Activated CD4-positive, CD25-positive, alpha-beta regulatory T cell (primary cell): ENCODE measurements at regions not wholly inside any gene's neighbourhood (a gene's known extent, or its start where the extent isn't known, plus 50 kb on each side); places are given as distances from the start of the nearest gene placed in this dataset.
"Not testable (repeated sequence)": the region's sequence is repeated elsewhere in the genome, so short reads cannot be mapped to it uniquely, and the experiment has no call there.

Experiments
- DNase-seq, 4 experiments: peaks; one replicate each; lab custom pipeline; 2025; lab: John Stamatoyannopoulos, UW

DNA sequence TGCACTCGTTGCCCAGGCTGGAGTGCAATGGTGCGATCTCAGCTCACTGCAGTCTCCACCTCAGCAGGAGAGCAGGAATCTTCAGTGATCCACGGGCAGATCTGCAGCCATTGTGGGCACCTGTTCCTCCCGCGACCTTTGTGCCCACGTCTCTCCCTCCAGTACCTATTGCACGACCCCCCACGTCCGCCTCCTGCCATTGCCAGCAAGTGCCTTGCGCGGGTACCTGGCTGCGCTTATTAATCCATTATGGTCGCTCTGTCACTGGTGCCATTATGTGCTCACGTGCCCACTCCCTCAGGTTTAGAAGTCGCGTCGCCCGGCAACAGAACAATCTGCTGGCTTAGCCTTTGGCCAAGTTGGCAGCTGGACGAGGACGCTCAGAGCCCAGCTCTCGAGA is 146.2 kb upstream of the C1QTNF3 start:
- not testable (repeated sequence) for DNase-seq

DNA sequence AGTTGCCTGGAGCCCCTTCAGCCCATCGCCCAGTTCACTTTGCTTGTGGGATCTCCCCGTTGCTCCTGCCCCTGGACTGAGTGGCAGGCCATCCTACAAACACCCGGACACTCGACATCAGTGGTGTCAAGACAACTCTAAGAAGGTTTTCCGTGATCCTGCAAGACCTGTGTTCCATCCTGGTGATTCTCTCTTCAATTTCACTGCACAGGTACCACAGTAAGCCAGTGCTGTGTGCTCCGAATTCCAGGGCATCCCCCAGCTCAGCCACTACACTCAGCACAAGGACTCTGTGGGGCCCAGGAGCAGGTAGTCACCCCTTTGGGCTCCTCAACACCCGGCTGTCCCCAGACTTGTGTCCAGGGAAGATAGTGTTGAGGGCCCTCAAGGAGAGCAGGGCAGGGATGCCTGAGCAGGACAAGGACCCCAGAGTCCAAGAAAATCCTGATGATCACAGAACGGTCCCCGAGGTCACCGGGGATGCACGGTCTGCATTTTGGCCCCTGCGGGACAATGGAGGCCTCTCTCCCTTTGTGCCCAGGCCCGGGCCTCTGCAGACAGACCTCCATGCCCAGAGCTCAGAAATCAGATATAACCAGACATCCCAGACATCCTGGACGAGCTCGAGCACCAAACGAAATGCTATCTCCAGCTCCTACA is 146.9 kb upstream of the C1QTNF3 start:
- not testable (repeated sequence) for DNase-seq

DNA sequence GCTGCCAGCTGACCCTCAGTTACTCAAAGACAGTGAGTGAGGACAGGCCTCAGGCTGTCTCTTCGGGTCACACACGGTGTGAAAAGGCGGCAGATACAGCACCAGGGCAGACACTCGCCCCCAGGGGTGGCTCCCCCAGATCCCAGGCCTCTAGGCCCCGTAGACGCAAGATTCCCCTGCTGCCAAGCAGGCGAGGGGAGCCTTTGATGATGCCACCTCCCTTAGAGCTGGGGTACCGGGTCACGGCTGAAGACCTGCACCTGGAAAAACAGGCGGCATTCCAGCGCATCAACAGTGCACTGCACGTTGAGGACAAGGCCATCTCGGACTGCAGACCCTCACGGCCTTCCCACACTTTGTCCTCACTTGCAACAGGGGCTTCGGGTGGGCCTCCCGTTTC is 147.5 kb upstream of the C1QTNF3 start:
- not testable (repeated sequence) for DNase-seq

DNA sequence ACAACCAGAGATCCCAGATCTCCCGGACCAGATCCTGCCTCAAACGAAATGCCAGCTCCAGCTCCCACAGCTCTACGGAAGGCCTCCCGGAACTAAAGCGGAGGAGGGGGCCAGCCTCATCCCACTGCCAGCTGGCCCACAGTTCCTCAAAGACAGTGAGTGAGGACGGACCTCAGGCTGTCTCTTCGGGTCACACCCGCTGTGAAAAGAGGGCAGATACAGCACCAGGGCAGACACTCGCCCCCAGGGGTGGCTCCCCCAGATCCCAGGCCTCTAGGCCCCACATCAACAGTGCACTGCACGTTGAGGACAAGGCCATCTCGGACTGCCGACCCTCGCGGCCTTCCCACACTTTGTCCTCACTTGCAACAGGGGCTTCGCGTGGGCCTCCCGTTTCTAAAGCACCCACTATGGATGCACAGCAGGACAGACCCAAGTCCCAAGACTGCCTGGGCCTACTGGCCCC is 148.3 kb upstream of the C1QTNF3 start:
- not testable (repeated sequence) for DNase-seq

DNA sequence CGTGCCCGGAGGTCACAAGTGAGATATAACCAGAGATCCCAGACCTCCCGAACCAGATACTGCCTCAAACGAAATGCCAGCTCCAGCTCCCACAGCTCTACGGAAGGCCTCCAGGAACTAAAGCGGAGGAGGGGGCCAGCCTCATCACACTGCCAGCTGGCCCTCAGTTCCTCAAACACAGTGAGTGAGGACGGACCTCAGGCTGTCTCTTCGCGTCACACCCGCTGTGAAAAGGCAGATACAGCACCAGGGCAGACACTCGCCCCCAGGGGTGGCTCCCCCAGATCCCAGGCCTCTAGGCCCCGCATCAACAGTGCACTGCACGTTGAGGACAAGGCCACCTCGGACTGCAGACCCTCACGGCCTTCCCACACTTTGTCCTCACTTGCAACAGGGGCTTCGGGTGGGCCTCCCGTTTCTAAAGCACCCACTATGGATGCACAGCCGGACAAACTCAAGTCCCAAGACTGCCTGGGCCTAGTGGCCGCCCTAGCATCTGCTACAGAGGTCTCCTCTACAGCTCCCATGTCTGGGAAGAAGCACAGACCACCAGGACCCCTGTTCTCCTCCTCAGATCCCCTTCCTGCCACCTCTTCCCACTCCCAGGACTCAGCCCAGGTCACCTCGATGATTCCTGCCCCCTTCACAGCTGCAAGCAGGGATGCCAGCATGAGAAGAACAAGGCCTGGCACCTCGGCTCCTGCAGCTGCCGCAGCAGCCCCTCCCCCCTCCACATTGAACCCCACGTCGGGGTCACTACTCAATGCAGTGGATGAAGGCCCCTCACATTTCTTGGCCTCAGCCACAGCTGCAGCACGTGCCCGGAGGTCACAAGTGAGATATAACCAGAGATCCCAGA is 149.3 kb upstream of the C1QTNF3 start:
- DNase-seq: not testable (repeated sequence)

DNA sequence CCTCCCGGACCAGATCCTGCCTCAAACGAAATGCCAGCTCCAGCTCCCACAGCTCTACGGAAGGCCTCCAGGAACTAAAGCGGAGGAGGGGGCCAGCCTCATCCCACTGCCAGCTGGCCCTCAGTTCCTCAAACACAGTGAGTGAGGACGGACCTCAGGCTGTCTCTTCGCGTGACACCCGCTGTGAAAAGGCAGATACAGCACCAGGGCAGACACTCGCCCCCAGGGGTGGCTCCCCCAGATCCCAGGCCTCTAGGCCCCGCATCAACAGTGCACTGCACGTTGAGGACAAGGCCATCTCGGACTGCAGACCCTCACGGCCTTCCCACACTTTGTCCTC is 149.9 kb upstream of the C1QTNF3 start:
- not testable (repeated sequence) for DNase-seq

DNA sequence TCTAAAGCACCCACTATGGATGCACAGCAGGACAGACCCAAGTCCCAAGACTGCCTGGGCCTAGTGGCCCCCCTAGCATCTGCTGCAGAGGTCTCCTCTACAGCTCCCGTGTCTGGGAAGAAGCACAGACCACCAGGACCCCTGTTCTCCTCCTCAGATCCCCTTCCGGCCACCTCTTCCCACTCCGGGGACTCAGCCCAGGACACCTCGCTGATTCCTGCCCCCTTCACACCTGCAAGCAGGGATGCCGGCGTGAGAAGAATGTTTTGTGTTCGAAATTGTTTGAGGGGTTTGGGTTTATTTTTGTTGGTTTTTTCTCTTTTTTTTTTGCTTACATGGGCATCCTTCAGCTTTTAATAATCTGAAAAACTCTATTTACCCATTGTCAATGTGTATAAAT is 150.3 kb upstream of the C1QTNF3 start:
- DNase-seq: not testable (repeated sequence)

DNA sequence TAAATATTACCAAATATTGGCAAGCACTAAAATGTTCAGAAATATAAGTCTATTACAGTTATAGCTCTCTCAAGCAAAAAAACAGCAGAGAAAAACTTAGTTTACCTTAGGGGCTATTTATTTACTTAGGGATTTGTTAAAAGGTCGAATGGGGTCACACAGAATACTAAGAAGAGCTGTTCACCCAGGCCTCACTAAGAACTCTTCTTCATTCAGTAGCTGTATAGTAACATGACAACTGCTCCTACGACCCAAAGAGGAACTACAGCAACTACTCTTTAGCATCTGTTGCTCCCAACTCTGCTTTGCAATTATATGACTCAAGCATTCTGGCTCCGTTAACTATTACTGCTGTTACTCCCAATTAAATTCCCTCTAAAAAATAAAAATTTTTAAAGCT is 150.8 kb upstream of the C1QTNF3 start:
- DNase-seq: not testable (repeated sequence)

DNA sequence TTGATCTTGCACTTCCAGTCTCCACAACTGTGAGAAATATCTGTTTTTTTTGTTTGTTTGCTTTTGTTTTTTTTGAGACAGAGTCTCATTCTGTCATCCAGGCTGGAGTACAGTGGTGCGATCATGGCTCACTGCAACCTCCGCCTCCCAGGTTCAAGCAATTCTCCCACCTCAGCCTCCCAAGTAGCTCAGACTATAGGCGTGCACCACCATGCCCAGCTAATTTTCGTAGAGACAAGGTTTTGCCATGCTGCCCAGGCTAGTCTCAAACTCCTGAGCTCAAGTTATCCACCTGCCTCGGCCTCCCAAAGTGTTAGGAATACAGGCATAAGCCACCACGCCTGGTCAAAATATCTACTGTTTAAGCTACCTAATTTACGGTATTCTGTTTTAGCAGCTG is 153.1 kb upstream of the C1QTNF3 start:
- DNase-seq: not testable (repeated sequence)

DNA sequence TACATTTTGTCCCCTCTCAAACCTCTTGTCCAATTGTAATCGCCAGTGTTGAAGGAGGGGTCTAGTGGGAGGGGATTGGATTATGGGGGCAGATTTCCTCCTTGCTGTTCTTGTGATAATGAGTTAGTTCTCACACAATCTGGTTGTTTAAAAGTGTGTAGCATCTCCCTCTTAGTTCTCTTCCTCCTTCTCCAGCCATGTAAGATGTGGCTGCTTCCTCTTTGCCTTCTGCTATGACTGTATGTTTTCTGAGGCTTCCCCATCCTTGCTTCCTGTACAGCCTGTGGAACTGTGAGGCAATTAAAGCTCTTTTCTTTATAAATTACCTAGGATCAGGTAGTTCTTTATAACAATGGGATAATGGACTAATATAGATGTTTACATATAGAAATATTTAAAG is 162.3 kb upstream of the C1QTNF3 start:
- not testable (repeated sequence) for DNase-seq

DNA sequence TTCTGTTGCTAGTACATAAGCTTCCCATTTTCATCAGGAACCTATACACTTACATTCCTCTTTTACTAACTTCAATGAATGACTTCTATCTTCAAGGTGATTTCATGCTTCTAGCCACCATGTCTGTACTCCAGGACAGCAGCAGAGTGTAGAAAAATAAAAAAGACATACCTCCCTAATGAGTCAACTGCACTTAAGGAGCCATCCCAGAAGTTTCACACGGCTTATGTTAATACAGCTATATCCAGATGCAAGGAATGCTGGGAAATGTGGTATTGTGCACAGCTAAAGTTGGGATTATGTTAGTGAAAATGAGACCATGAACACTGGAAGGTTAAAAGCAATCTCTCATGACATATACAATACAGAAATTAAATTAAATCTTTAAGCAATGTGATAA is 174.4 kb upstream of the C1QTNF3 start:
- DNase-seq: not testable (repeated sequence)

DNA sequence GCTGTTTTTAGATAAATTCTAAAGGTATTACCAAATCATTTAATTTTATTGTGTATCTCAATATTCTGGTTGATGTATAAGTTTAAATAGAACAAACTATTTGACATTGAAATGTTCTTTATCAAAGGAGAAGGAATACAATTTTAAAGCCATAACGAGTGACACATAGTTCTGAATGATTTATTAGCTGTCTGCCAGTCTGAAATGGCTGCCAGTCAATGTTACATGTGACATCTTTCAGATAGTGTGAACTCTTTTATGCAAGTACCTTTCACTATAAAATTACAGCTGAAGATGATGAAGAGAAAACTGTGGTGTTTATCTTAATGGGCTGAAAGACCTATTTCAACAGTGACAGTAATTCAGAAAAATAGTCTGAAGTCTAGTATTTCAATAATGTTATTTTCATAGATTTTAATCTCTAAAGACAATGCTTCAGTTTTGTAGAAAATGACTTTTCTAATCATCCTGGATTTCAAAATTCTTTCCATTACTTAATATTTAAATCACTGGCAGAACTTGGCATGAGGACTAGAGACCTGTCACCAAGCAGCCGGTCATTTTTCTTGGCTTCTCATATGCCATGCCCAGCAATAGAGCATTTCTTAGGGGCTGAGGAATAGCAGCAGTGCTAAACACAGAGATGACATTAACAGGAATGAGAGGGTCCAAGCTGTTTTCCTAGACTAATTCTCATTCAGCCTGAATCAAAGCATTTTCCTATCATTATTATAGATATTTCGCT is 178.5 kb upstream of the C1QTNF3 start:
- DNase-seq: not testable (repeated sequence)

DNA sequence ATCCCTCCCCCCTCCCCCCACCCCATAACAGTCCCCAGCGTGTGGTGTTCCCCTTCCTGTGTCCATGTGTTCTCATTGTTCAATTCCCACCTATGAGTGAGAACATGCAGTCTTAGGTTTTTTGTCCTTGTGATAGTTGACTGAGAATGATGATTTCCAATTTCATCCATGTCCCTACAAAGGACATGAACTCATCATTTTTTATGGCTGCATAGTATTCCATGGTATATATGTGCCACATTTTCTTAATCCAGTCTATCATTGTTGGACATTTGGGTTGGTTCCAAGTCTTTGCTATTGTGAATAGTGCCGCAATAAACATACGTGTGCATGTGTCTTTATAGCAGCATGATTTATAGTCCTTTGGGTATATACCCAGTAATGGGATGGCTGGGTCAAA is 180.1 kb upstream of the C1QTNF3 start:
- DNase-seq: not testable (repeated sequence)

DNA sequence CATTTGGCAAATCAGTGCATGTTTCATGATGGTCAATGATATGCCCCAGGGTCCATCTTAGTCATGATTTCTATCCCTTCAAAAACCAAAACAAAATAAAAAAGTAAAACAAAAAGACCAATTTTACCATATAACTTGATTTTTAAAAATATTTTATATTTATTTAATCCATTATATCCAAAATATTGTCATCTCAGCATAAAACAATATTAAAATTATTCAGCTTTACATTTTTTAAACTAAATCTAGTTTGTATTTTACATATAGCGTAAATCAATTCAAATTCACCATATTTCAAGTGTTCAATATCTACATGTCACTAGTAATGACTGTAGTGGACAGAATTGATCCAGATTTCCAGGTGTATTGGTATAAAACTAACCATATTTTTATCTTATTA is 187.4 kb upstream of the C1QTNF3 start:
- not testable (repeated sequence) for DNase-seq

DNA sequence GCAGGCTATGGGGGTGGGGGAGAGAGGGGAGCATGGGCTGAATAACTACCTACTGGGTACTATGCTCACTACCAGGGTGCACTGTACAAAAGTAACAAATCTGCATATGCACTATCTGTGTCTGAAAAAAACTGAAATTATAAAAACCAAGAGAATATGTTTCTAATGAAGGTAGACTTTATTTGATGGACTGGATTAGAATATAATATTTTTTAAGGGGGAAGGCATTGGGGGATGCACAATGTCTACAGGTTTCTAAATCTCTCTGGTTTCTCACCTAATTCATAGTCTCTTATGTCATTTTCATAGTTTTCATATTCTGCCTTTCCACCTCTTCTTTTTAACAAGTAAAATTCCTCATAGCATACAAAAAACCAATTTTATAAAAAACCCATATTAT is 200.8 kb upstream of the C1QTNF3 start:
- not testable (repeated sequence) for DNase-seq

DNA sequence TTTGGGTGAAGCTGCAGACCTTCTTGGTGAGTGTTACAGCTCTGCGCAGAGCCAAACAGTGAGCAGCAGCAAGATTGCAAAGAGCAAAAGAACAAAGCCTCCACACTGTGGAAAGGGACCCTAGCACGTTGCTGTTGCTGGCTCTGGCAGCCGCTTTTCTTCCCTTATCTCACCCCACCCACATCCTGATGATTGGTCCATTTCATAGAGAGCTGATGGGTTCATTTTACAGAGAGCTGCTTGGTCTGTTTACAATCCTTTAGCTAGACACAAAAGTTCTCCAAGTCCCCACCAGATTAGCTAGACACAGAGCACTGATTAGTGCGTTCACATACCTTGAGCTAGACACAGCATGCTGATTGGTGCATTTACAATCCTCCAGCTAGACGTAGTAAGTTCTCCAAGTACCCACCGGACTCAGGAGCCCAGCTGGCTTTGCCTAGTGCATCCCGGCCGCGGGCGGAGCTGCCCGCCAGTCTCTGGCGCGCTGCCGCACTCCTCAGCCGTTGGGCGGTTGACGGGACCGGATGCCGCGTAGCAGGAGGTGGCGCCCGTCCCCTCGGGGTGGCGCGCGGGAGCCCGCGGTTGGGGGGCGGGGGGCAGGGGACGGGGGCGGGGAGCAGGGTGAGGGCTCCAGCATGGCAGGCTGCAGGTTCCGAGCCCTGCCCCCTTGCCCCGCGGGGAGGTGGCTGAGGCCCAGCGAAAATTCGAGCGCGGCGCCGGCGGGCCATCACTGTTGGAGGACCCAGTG is 201.4 kb upstream of the C1QTNF3 start:
- DNase-seq: not testable (repeated sequence)

DNA sequence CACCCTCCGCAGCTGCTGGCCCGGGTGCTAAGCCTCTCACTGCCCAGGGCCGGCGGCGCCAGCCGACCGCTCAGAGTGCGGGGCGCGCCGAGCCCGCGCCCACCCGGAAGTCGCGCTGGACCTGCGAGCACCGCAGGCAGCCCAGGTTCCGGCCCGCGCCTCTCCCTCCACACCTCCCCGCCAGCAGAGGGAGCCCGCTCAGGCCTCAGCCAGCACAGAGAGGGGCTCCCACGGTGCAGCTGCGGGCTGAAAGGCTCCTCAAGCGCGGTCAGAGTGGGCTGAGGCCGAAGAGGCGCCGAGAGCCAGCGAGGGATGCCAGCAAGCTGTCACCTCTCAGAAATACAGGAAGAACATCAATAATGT is 202.0 kb upstream of the C1QTNF3 start:
- DNase-seq: not testable (repeated sequence)

DNA sequence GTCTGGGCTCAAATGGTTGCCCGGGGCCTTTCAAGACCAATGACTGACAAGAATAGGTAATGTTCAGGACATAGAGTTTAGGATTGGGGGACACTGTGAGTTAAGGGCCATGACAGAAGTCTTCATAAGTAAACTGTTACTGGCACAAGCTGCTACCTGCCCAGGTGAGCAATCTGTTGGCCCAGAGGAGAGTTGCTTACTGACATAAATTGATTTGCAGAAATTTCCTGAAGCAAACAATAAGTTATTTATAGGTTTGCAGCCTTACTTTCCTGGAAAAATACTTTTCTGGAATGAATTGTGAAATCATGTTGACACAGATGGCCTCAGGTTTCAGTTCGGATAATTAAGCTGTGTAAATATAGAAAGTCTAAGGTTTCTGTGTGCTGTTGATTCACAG is 202.8 kb upstream of the C1QTNF3 start:
- DNase-seq: not testable (repeated sequence)

DNA sequence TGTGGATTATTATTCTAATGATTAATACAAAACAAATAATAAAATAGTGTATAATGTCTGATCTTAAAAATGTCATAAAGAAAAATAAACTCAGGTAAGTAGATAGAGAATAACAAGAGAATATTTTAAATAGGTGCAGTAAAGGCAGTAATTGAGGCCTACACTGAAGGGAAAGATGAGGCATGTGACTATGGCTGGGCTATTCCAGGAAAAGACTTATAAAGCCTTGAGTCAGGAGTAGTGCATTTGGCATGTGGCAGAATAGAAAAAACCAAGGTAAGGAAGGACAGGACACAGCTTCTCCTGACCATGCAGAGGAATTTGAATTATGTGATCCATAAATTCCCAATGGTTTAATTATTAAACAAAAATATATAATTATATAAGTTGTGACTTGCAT is 215.6 kb upstream of the C1QTNF3 start:
- DNase-seq: not testable (repeated sequence)

DNA sequence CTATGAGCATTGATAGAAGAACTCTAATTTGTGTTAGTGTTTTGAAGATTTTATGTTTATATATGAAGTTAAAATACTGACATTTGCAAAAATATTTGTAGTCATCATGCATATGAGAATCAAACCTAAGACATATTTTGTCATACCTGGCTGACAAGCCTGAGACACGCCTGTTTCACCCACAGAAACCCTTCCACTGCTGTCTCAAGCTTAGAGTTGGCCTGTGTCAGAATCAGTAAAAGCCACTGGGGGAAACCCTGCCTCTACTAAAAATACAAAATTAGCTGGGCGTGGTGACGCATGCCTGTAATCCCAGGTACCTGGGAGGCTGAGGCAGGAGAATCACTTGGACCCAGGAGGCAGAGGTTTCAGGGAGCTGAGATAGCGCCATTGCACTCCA is 218.0 kb upstream of the C1QTNF3 start:
- DNase-seq: not testable (repeated sequence)

DNA sequence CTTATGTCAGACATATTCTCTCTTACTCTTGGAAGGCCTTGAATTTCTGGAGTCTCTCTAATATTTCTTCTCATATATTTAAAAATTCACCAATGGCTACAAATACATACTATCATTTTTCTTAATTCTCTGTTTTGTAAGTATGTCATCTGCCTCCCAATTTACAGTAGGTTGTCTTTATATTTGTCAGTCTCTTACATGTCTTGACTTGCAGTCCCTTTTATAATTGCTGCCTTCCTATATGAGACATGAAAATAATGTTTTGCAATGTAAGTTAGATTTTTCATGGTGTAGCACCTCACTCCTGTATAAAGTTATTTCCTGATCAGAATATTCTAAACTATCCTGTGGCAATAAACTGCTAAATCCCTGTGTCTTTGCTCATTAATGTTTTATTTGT is 223.1 kb upstream of the C1QTNF3 start:
- DNase-seq: not testable (repeated sequence)

DNA sequence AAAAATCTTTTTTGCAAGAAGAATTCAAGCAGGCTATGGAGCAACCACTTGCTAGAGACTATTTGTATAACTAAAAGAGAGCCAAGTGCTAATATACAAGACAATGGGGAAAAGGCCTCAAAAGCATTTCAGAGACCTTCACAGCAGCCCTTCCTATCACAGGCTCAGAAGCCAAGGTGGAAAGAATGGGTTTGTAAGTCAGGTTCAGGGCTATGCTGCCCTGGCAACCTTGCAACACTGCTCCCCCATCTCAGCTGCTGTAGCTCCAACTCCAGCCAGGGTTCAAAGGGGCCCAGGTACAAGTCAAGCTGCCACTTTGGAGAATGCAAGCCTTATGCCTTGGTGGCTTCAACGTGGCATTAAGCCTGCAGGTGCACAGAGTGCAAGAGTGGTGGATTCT is 253.7 kb upstream of the C1QTNF3 start:
- not testable (repeated sequence) for DNase-seq
